HEK293T (cell line): ENCODE measurements at regions not wholly inside any gene's neighbourhood (a gene's known extent, or its start where the extent isn't known, plus 50 kb on each side); places are given as distances from the start of the nearest gene placed in this dataset.

Source experiments
- BHLHE40 ChIP-seq: fragments of 450-650 bp; IDR thresholded peaks from 2 replicates; pipeline ENCODE4 v1.6.1; 2016; ENCODE audit warnings: mild to moderate bottlenecking, moderate library complexity, borderline replicate concordance
- CTBP1 ChIP-seq: fragments of 450-650 bp; IDR thresholded peaks from 2 replicates; pipeline ENCODE4 v1.6.1; 2016; ENCODE audit warnings: borderline replicate concordance
- ELF4 ChIP-seq: fragments of 450-650 bp; IDR thresholded peaks from 2 replicates; pipeline ENCODE4 v1.6.1; 2017; ENCODE audit warnings: antibody characterized with exemption
- FOXA1 ChIP-seq: fragments of 450-650 bp; IDR thresholded peaks from 2 replicates; pipeline ENCODE4 v1.6.1; 2016; ENCODE audit warnings: mild to moderate bottlenecking
- FOXK2 ChIP-seq: fragments of 450-650 bp; IDR thresholded peaks from 2 replicates; pipeline ENCODE4 v1.6.1; 2016; ENCODE audit warnings: mild to moderate bottlenecking
- FOXM1 ChIP-seq: fragments of 450-650 bp; IDR thresholded peaks from 2 replicates; pipeline ENCODE4 v1.6.1; 2017; ENCODE audit warnings: mild to moderate bottlenecking, borderline replicate concordance
- L3MBTL2 ChIP-seq: fragments of 450-650 bp; conservative IDR thresholded peaks from 2 replicates; pipeline ENCODE4 v1.6.1; 2016; ENCODE audit warnings: mild to moderate bottlenecking
- LEF1 ChIP-seq: fragments of 450-650 bp; IDR thresholded peaks from 2 replicates; pipeline ENCODE4 v1.6.1; 2017; ENCODE audit warnings: mild to moderate bottlenecking, borderline replicate concordance
- NFRKB ChIP-seq: fragments of 450-650 bp; IDR thresholded peaks from 2 replicates; pipeline ENCODE4 v1.6.1; 2016; ENCODE audit warnings: mild to moderate bottlenecking, moderate library complexity
- SP1 ChIP-seq: fragments of 450-650 bp; IDR thresholded peaks from 2 replicates; pipeline ENCODE4 v1.6.1; 2017
- SUZ12 ChIP-seq: fragments of 450-650 bp; IDR thresholded peaks from 2 replicates; pipeline ENCODE4 v1.6.1; 2016; ENCODE audit warnings: mild to moderate bottlenecking
- TARDBP ChIP-seq: fragments of 450-650 bp; IDR thresholded peaks from 2 replicates; pipeline ENCODE4 v1.6.1; 2016

GRCh38 chr4:95643627-95644026 is 94.9 kb upstream of the UNC5C start:
- TF ChIP-seq TARDBP = no peak
- no peak for TF ChIP-seq FOXA1
- no peak for TF ChIP-seq L3MBTL2
- TF ChIP-seq NFRKB = no peak
- TF ChIP-seq CTBP1 = no peak
- no peak for TF ChIP-seq ELF4
- TF ChIP-seq FOXM1 = no peak
- TF ChIP-seq SP1 = no peak
- no peak for TF ChIP-seq LEF1
- no peak for TF ChIP-seq SUZ12
- no peak for TF ChIP-seq BHLHE40
- no peak for TF ChIP-seq FOXK2
